ENCODE measurements at regions not wholly inside any gene's neighbourhood (a gene's known extent, or its start where the extent isn't known, plus 50 kb on each side); places are given as distances from the start of the nearest gene placed in this dataset.

- 86 to 94% (median 90%) methylated on average over 13 of the region's 13 CpGs for WGBS, 3 donors
- no peak overlapping the region for H3K27ac ChIP-seq
- H3K4me1 ChIP-seq = no peaks in the 10 kb centered on the region
- H3K4me3 ChIP-seq = no peak overlapping the region
- DNase-seq (peak in 1 of 2 donors; percentile 20), ATAC-seq (no peak)
- H3K27me3 ChIP-seq (ENCODE audit: insufficient read depth in 3 of 3, low read length in 2 of 3) = no peaks in the 10 kb centered on the region
- no peaks in the 10 kb centered on the region for H3K9me3 ChIP-seq
- H3K36me3 ChIP-seq (ENCODE audit: insufficient read depth in 1 of 2, low read depth in 1 of 2) = no peaks in the 10 kb centered on the region
- intact Hi-C loops (cut with DNase I) = no loop called here
- TF ChIP-seq CTCF (IDR thresholded peaks at IDR 0.05) = no peak
Observed at GRCh38 chr2:10238991-10239485, 63.7 kb upstream of the HPCAL1 start.

DNA sequence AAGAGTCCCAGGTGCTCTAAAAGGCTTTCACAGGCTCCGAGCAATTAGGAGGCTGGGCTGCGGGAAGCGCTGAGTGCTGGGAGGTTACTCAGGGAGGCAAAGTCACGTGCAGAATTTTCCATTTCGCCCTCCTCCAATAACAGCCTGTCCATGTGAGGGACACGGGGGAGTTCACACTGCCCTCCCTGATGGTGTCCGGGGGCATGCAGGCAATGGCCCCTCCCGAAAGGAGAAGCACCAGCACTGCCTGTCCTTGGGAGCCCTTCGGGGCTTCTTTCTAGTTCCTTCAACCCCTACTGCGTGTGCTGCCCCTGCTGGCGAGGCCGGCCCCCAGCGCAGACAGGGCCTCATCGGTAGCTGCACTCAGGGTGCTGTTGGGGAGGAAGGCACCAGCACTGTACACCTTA is 63.1 kb upstream of the HPCAL1 start:
- no peak overlapping the region for H3K27ac ChIP-seq
- no peaks in the 10 kb centered on the region for H3K36me3 ChIP-seq (ENCODE audit: insufficient read depth in 1 of 2, low read depth in 1 of 2)
- H3K27me3 ChIP-seq (ENCODE audit: insufficient read depth in 3 of 3, low read length in 2 of 3) = no peaks in the 10 kb centered on the region
- H3K4me3 ChIP-seq = no peak overlapping the region
- no peaks in the 10 kb centered on the region for H3K9me3 ChIP-seq
- intact Hi-C loops (cut with DNase I) = no loop called here
- H3K4me1 ChIP-seq = no peaks in the 10 kb centered on the region
- DNase-seq (peak in 1 of 2 donors; percentile 40), ATAC-seq (no peak)
- no peak for TF ChIP-seq CTCF (IDR thresholded peaks at IDR 0.05)
- 80 to 86% (median 82%) methylated on average over 14 of the region's 14 CpGs for WGBS, 3 donors

GRCh38 chr2:10240161-10240681 is 62.5 kb upstream of the HPCAL1 start:
- ATAC-seq = no peak
- DNase-seq = peak in 1 of 2 donors; percentile 19
- intact Hi-C loops (cut with DNase I) = no loop called here
- Histone ChIP-seq H3K27ac (no peak overlapping the region), H3K4me3 (no peak overlapping the region), H3K27me3 (ENCODE audit: insufficient read depth in 3 of 3, low read length in 2 of 3) (no peaks in the 10 kb centered on the region), H3K4me1 (no peaks in the 10 kb centered on the region), H3K9me3 (no peaks in the 10 kb centered on the region), H3K36me3 (ENCODE audit: insufficient read depth in 1 of 2, low read depth in 1 of 2) (no peaks in the 10 kb centered on the region)
- 91 to 95% (median 94%) methylated on average over 18 of the region's 18 CpGs for WGBS, 3 donors
- no peak for TF ChIP-seq CTCF (IDR thresholded peaks at IDR 0.05)

- H3K36me3 ChIP-seq (ENCODE audit: insufficient read depth in 1 of 2, low read depth in 1 of 2) = no peaks in the 10 kb centered on the region
- no peaks in the 10 kb centered on the region for H3K4me1 ChIP-seq
- H3K27me3 ChIP-seq (ENCODE audit: insufficient read depth in 3 of 3, low read length in 2 of 3) = no peaks in the 10 kb centered on the region
- intact Hi-C loops (cut with DNase I) = no loop called here
- ATAC-seq = no peak
- TF ChIP-seq CTCF (IDR thresholded peaks at IDR 0.05) = no peak
- H3K27ac ChIP-seq = no peak overlapping the region
- no peaks in the 10 kb centered on the region for H3K9me3 ChIP-seq
- peak in 1 of 2 donors; percentile 30 for DNase-seq
- no peak overlapping the region for H3K4me3 ChIP-seq
- 91 to 94% (median 93%) methylated on average over 21 of the region's 21 CpGs for WGBS, 3 donors
Observed at GRCh38 chr2:10240911-10241610, 61.6 kb upstream of the HPCAL1 start.

Data from psoas muscle (tissue), 7 donors.